PFSK-1 (cell line): ENCODE measurements at regions not wholly inside any gene's neighbourhood (a gene's known extent, or its start where the extent isn't known, plus 50 kb on each side); places are given as distances from the start of the nearest gene placed in this dataset.

ENCODE experiments used
- REST ChIP-seq, 2 experiments: IDR thresholded peaks; 2 replicates each; pipeline versions ENCODE4 v1.6.1 to v1.8.0; 2011 to 2012; ENCODE audit warnings: low read depth in 2 of 2, low read length in 2 of 2, control low read depth in 1 of 2, inconsistent platforms in 1 of 2, mild to moderate bottlenecking in 1 of 2, moderate library complexity in 1 of 2; ENCODE audit not compliant: insufficient read depth in 1 of 2
- TAF1 ChIP-seq: IDR thresholded peaks from 2 replicates; pipeline ENCODE4 v1.6.1; 2012; ENCODE audit warnings: low read length, control low read depth, borderline replicate concordance; ENCODE audit not compliant: insufficient read depth

DNA sequence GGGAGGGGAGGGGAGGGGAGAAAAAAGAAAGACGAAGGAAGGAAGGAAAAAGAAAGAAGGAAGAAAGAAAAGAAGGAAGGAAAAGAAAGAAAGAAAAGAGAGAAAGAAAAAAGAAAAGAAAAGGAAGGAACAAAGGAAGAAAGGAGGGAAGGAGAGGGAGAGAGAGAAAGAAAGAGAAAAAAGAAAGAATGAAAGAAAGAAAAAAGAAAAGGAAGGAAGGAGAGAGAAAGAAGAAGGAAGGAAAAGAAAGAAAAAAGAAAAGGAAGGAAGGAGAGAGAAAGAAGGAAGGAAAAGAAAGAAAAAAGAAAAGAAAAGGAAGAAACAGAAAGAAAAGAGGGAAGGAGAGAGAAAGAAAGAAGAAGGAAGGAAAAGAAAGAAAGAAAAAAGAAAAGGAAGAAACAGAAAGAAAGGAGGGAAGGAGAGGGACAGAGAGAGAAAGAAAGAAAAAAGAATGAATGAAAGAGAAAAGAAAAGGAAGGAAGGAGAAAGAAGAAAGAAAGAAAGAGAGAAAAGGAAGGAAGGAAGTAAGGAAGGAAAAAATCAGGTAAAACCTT, 225.3 kb downstream of the TPBG start:
- TF ChIP-seq REST (IDR thresholded peaks at IDR 0.05; ENCODE audit: insufficient read depth in 1 of 2, low read depth in 2 of 2, low read length in 2 of 2) = no peak
- TF ChIP-seq TAF1 = no peak
